ENCODE measurements at regions not wholly inside any gene's neighbourhood (a gene's known extent, or its start where the extent isn't known, plus 50 kb on each side); places are given as distances from the start of the nearest gene placed in this dataset.

DNA sequence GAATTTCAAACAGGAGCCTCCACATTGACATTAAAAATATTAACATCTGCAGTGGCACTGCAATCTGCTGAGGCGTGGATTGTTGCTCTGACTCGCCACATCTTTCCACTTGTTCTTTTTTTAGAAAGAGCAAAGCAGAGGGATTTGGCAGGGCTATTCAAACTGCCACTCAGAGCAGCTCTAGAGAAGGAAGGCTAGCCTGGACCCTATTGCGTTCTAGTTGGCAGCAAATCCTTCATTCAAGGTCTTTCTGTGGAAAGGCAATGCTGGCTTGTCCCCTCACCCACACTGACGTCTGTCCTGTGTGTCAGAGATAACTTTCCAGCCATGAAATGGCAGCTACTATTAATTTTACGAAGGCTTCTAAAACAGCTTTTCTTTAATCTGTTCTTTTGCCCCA lies 483.2 kb upstream of the SGO1 start:
- Mint-ChIP-seq H3K4me3 (ENCODE audit: unreplicated experiment) (no peak overlapping the region), H3K36me3 (ENCODE audit: low read depth, unreplicated experiment) (no peaks in the 10 kb centered on the region), H3K4me1 (ENCODE audit: unreplicated experiment) (no peaks in the 10 kb centered on the region), H3K9me3 (ENCODE audit: unreplicated experiment) (no peaks in the 10 kb centered on the region), H3K27ac (ENCODE audit: unreplicated experiment) (no peak overlapping the region), H3K27me3 (ENCODE audit: unreplicated experiment) (no peaks in the 10 kb centered on the region)
- no peak for DNase-seq (ENCODE audit: low spot score)
- no peak for TF ChIP-seq CTCF (IDR thresholded peaks at IDR 0.05; ENCODE audit: unreplicated experiment)

DNA sequence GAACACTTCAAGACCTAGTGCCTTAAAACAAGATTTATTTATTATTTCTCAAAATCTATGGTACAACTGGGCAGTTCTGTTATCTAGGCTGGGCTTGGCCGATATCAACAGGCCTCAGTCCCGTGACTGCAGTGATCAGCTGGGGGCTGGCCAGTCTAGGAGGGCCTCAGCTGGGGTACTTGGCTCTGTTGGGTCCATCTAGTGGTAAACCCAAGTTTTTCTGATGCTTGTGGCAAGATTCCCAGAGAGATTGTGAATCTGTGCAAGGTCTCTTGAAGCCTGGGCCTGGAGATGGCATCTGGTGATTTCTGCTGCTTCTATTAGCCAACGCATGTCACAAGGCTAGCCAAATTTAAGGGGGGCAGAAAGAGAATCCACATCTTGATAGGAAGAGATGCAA lies 482.4 kb upstream of the SGO1 start:
- H3K36me3 Mint-ChIP-seq (ENCODE audit: low read depth, unreplicated experiment), result no peaks in the 10 kb centered on the region
- no peaks in the 10 kb centered on the region for H3K9me3 Mint-ChIP-seq (ENCODE audit: unreplicated experiment)
- H3K27me3 Mint-ChIP-seq (ENCODE audit: unreplicated experiment), result no peaks in the 10 kb centered on the region
- TF ChIP-seq CTCF (IDR thresholded peaks at IDR 0.05; ENCODE audit: unreplicated experiment), result no peak
- H3K4me3 Mint-ChIP-seq (ENCODE audit: unreplicated experiment), result no peak overlapping the region
- H3K4me1 Mint-ChIP-seq (ENCODE audit: unreplicated experiment), result no peaks in the 10 kb centered on the region
- H3K27ac Mint-ChIP-seq (ENCODE audit: unreplicated experiment), result no peak overlapping the region
- peak; percentile 50 for DNase-seq (ENCODE audit: low spot score)

DNA sequence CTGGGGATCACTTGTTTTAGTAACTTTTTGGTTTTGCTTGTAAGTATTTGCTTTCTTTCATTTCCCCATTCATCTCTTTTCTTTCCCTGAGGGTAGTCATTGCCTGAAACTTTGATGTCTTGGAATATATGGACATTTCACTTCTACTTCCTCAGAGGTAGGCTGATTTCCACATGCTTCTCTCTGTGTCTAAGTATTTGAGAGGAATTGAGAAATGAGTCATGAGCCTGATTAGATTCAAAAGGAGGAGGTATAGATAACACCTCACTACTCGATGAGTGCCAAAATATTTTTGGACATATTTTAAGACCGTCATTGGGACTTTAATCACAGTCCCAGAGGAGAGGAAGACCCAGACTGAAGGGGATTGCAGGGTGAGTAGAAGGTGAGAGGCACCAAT lies 480.1 kb upstream of the SGO1 start:
- DNase-seq (ENCODE audit: low spot score), result no peak
- H3K4me1 Mint-ChIP-seq (ENCODE audit: unreplicated experiment), result no peaks in the 10 kb centered on the region
- H3K4me3 Mint-ChIP-seq (ENCODE audit: unreplicated experiment), result no peak overlapping the region
- no peaks in the 10 kb centered on the region for H3K27me3 Mint-ChIP-seq (ENCODE audit: unreplicated experiment)
- H3K9me3 Mint-ChIP-seq (ENCODE audit: unreplicated experiment), result no peaks in the 10 kb centered on the region
- no peak for TF ChIP-seq CTCF (IDR thresholded peaks at IDR 0.05; ENCODE audit: unreplicated experiment)
- no peak overlapping the region for H3K27ac Mint-ChIP-seq (ENCODE audit: unreplicated experiment)
- H3K36me3 Mint-ChIP-seq (ENCODE audit: low read depth, unreplicated experiment), result no peaks in the 10 kb centered on the region

DNA sequence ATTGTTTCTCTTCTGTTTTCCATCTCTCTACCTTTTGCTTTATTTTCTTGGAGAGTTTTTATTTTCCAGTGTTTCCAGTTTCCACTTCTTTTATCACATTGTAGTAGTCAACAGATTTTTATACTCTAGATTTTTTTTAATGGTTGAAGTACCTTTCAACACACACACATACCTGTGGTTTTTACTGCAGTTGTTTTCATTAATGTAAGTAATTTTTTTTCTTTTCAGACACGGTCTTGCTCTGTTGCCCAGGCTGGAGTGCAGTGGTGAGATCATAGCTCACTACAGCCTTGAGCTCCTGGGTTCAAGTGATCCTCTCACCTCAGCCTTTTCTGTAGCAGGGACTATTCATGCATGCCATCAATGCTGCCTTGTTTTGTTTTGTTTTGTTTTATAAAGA lies 472.5 kb upstream of the SGO1 start:
- Mint-ChIP-seq H3K4me3 (ENCODE audit: unreplicated experiment) (no peak overlapping the region), H3K36me3 (ENCODE audit: low read depth, unreplicated experiment) (no peaks in the 10 kb centered on the region), H3K4me1 (ENCODE audit: unreplicated experiment) (peaks cover 9% of the 10 kb centered on the region), H3K27me3 (ENCODE audit: unreplicated experiment) (peaks cover 4% of the 10 kb centered on the region), H3K9me3 (ENCODE audit: unreplicated experiment) (no peaks in the 10 kb centered on the region), H3K27ac (ENCODE audit: unreplicated experiment) (peak overlapping the region; percentile 92)
- no peak for TF ChIP-seq CTCF (IDR thresholded peaks at IDR 0.05; ENCODE audit: unreplicated experiment)
- no peak for DNase-seq (ENCODE audit: low spot score)

DNA sequence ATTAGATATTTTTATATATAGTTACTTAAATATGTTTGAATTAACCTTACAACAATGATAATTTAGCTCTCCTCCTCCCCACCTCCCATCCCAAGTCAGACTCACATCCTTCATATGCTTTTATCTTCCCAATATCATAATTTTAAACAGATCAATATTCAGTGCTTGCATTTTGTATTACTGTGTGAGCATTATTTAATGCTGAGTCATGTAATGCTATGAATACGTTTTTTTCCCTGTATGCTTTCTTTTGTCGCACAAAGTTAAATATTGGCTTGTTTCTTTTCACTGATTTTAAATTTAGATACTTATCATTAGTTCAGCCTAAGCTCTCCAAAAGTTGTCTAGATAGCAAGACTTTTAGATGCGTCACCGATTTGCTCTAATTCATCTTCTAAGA lies 471.6 kb upstream of the SGO1 start:
- no peak for DNase-seq (ENCODE audit: low spot score)
- Mint-ChIP-seq H3K36me3 (ENCODE audit: low read depth, unreplicated experiment) (no peaks in the 10 kb centered on the region), H3K9me3 (ENCODE audit: unreplicated experiment) (no peaks in the 10 kb centered on the region), H3K4me3 (ENCODE audit: unreplicated experiment) (no peak overlapping the region), H3K4me1 (ENCODE audit: unreplicated experiment) (peaks cover 9% of the 10 kb centered on the region), H3K27ac (ENCODE audit: unreplicated experiment) (peak overlapping the region; percentile 92), H3K27me3 (ENCODE audit: unreplicated experiment) (peaks cover 4% of the 10 kb centered on the region)
- TF ChIP-seq CTCF (IDR thresholded peaks at IDR 0.05; ENCODE audit: unreplicated experiment), result no peak
